SK-N-SH (cell line): ENCODE measurements at regions not wholly inside any gene's neighbourhood (a gene's known extent, or its start where the extent isn't known, plus 50 kb on each side); places are given as distances from the start of the nearest gene placed in this dataset.

ENCODE experiments used
- CTCF ChIA-PET: fragments of 300-600, 350-600 bp; formaldehyde crosslinking; extraction: SDS; loops from one replicate; lab custom pipeline; 2021; lab: Yijun Ruan, JAX
- POLR2A ChIA-PET: fragments of 350-600 bp; sonication (Branson Sonifier 250); formaldehyde crosslinking; extraction: SDS; loops from one replicate; lab custom pipeline; 2020; ENCODE audit warnings: antibody characterized with exemption, inconsistent platforms; lab: Yijun Ruan, JAX
- DNase-seq: peaks from one replicate; pipeline ENCODE4 v3.0.0; 2012
- H2AFZ ChIP-seq: fragments of 200-600 bp; sonication (generic); 2 replicates; pipeline ENCODE4 v1.8.1; 2016; ENCODE audit warnings: antibody characterized with exemption, mild to moderate bottlenecking, low read depth
- H3F3A ChIP-seq: fragments of 200-600 bp; sonication (generic); replicated peaks from 2 replicates; pipeline ENCODE3; 2016; ENCODE audit warnings: antibody characterized with exemption, mild to moderate bottlenecking; ENCODE audit not compliant: insufficient read depth
- H3K27ac ChIP-seq, 2 experiments: fragments of 200-500 bp in 1 of 2; fragments of 200-600 bp in 1 of 2; sonication (Bioruptor generic) in 1 of 2; sonication (generic), shearing (Covaris generic) in 1 of 2; 2 replicates each; pipeline versions ENCODE4 v1.5.1 to v1.6.1; 2014 to 2016; ENCODE audit warnings: low read depth in 2 of 2, inconsistent platforms in 1 of 2, low read length in 1 of 2, mild to moderate bottlenecking in 1 of 2, mixed read lengths in 1 of 2
- H3K27me3 ChIP-seq: fragments of 200-600 bp; sonication (generic), shearing (Covaris generic); 2 replicates; pipeline ENCODE4 v1.6.1; 2016; ENCODE audit warnings: mixed run types; ENCODE audit not compliant: insufficient read depth
- H3K36me3 ChIP-seq, 2 experiments: fragments of 200-500 bp in 1 of 2; fragments of 200-600 bp in 1 of 2; sonication (Bioruptor generic) in 1 of 2; sonication (generic) in 1 of 2; replicated peaks in 1 of 2; 2 replicates each; pipeline versions ENCODE3 to v1.5.1; 2014 to 2016; ENCODE audit warnings: low read length in 1 of 2, mild to moderate bottlenecking in 1 of 2; ENCODE audit not compliant: insufficient read depth in 2 of 2, control insufficient read depth in 1 of 2
- H3K4me1 ChIP-seq, 2 experiments: fragments of 200-500 bp in 1 of 2; fragments of 200-600 bp in 1 of 2; sonication (Bioruptor generic) in 1 of 2; sonication (generic), shearing (Covaris generic) in 1 of 2; 2 replicates each; pipeline versions ENCODE4 v1.5.1 to v1.6.1; 2014 to 2016; ENCODE audit warnings: low read depth in 1 of 2, low read length in 1 of 2, mixed run types in 1 of 2; ENCODE audit not compliant: insufficient read depth in 2 of 2, control insufficient read depth in 1 of 2
- H3K4me2 ChIP-seq: fragments of 200-600 bp; sonication (generic), shearing (Covaris generic); 2 replicates; pipeline ENCODE4 v1.6.1; 2017; ENCODE audit warnings: mixed run types
- H3K4me3 ChIP-seq, 2 experiments: fragments of 200-500 bp in 1 of 2; fragments of 200-600 bp in 1 of 2; sonication (Bioruptor generic) in 1 of 2; sonication (generic), shearing (Covaris generic) in 1 of 2; 2 replicates each; pipeline versions ENCODE4 v1.5.1 to v1.8.1; 2014 to 2016; ENCODE audit warnings: low read depth in 2 of 2, inconsistent platforms in 1 of 2, low read length in 1 of 2, mild to moderate bottlenecking in 1 of 2, mixed read lengths in 1 of 2, moderate library complexity in 1 of 2
- H3K79me2 ChIP-seq: fragments of 200-600 bp; sonication (generic); 2 replicates; pipeline ENCODE4 v1.8.1; 2017; ENCODE audit warnings: mild to moderate bottlenecking; ENCODE audit not compliant: insufficient read depth
- H3K9ac ChIP-seq: fragments of 200-600 bp; sonication (generic); 2 replicates; pipeline ENCODE4 v1.6.1; 2017; ENCODE audit warnings: mixed run types
- H3K9me2 ChIP-seq: fragments of 200-600 bp; sonication (generic); 2 replicates; pipeline ENCODE4 v1.6.1; 2017; ENCODE audit warnings: mixed run types
- H3K9me3 ChIP-seq: fragments of 200-600 bp; sonication (generic); 2 replicates; pipeline ENCODE4 v1.6.1; 2017; ENCODE audit warnings: mixed run types, mild to moderate bottlenecking, moderate library complexity
- H4K20me1 ChIP-seq: fragments of 200-600 bp; sonication (generic); 2 replicates; pipeline ENCODE4 v1.6.1; 2017; ENCODE audit warnings: mild to moderate bottlenecking, mixed run types; ENCODE audit not compliant: insufficient read depth
- EP300 ChIP-seq, 2 experiments: IDR thresholded peaks; 2 replicates each; pipeline versions ENCODE4 v1.4.0 to v1.6.1; 2012; ENCODE audit warnings: borderline replicate concordance in 1 of 2, low read depth in 1 of 2, low read length in 1 of 2
- FOXM1 ChIP-seq: IDR thresholded peaks from 2 replicates; pipeline ENCODE4 v1.4.0; 2012; ENCODE audit warnings: low read depth, mild to moderate bottlenecking
- GATA2 ChIP-seq: sonication (generic); formaldehyde crosslinking; IDR thresholded peaks from 2 replicates; pipeline ENCODE4 v1.5.0; 2020; ENCODE audit warnings: mild to moderate bottlenecking, missing genetic modification reagents
- IRF3 ChIP-seq: fragments of 150-350 bp; IDR thresholded peaks from 2 replicates; pipeline ENCODE4 v1.6.1; 2016; ENCODE audit warnings: mild to moderate bottlenecking, low read depth, low read length
- MXI1 ChIP-seq: IDR thresholded peaks from 2 replicates; pipeline ENCODE4 v1.6.1; 2012; ENCODE audit warnings: mild to moderate bottlenecking, low read depth, low read length, improper control_type of control experiment
- PBX3 ChIP-seq: IDR thresholded peaks from 2 replicates; pipeline ENCODE4; 2012
- POLR2AphosphoS5 ChIP-seq: IDR thresholded peaks from 2 replicates; pipeline ENCODE4 v1.6.1; 2012; ENCODE audit warnings: low read depth, low read length
- RFX5 ChIP-seq: IDR thresholded peaks from 2 replicates; pipeline ENCODE4 v1.6.1; 2012; ENCODE audit warnings: mild to moderate bottlenecking, improper control_type of control experiment, low read length
- RXRA ChIP-seq: IDR thresholded peaks from 2 replicates; pipeline ENCODE4 v1.4.0; 2012; ENCODE audit warnings: low read depth, mild to moderate bottlenecking, borderline replicate concordance
- SMC3 ChIP-seq: IDR thresholded peaks from 2 replicates; pipeline ENCODE4 v1.6.1; 2012; ENCODE audit warnings: low read depth, low read length, improper control_type of control experiment
- TEAD4 ChIP-seq: IDR thresholded peaks from 2 replicates; pipeline ENCODE4 v1.4.0; 2012; ENCODE audit warnings: mild to moderate bottlenecking, borderline replicate concordance; ENCODE audit not compliant: insufficient read depth
- USF1 ChIP-seq: IDR thresholded peaks from 2 replicates; pipeline ENCODE4 v1.4.0; 2012; ENCODE audit warnings: low read depth, borderline replicate concordance
- YY1 ChIP-seq: IDR thresholded peaks from 2 replicates; pipeline ENCODE4 v1.4.0; 2012; ENCODE audit warnings: low read depth, mild to moderate bottlenecking
- ZBTB33 ChIP-seq: IDR thresholded peaks from 2 replicates; pipeline ENCODE4 v1.4.0; 2012; ENCODE audit warnings: low read depth, borderline replicate concordance
- WGBS: methylation state at CpG from one replicate; pipeline ENCODE4 v1.1.6; 2017; ENCODE audit warnings: low lambda C conversion rate; 5-methylcytosine and 5-hydroxymethylcytosine counted together
- TF ChIP-seq, protein P1 (sequence below): fragments of 200-600 bp; sonication (generic); IDR thresholded peaks from 2 replicates; pipeline ENCODE4 v1.6.1; 2017; ENCODE audit warnings: antibody characterized with exemption, mild to moderate bottlenecking, moderate library complexity

GRCh38 chr10:106134326-106135000 lies 1030.0 kb downstream of the SORCS1 start (continued):
- TF ChIP-seq, protein P1, sequence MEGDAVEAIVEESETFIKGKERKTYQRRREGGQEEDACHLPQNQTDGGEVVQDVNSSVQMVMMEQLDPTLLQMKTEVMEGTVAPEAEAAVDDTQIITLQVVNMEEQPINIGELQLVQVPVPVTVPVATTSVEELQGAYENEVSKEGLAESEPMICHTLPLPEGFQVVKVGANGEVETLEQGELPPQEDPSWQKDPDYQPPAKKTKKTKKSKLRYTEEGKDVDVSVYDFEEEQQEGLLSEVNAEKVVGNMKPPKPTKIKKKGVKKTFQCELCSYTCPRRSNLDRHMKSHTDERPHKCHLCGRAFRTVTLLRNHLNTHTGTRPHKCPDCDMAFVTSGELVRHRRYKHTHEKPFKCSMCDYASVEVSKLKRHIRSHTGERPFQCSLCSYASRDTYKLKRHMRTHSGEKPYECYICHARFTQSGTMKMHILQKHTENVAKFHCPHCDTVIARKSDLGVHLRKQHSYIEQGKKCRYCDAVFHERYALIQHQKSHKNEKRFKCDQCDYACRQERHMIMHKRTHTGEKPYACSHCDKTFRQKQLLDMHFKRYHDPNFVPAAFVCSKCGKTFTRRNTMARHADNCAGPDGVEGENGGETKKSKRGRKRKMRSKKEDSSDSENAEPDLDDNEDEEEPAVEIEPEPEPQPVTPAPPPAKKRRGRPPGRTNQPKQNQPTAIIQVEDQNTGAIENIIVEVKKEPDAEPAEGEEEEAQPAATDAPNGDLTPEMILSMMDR: no peak
- TF ChIP-seq IRF3 (no peak), FOXM1 (no peak)
- TF ChIP-seq, all 33 proteins: peak for 0

DNA sequence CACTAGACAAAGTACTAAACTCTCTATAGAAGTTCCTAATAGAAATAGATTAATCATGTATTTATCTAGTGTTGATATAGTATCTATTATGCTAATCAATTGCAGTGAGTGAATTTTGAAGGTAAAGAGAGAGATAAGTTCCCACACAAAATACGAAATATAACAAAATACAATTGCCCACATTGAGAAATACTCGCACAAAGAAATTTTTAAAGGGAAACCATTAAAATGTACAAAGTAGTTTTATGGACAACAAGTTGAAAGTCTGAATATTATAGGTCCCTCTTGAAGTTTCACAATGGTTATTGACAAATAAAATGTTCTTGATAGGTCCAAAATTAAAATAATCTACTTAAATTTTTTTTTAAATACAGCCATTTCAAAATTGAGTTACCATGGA lies 1031.1 kb downstream of the SORCS1 start:
- no peaks in the 10 kb centered on the region for H3K9me3 ChIP-seq
- no peaks in the 10 kb centered on the region for H3K4me1 ChIP-seq
- no peaks in the 10 kb centered on the region for H4K20me1 ChIP-seq
- no peaks in the 10 kb centered on the region for H3K27me3 ChIP-seq
- no peak overlapping the region for H3K4me2 ChIP-seq
- H3K9me2 ChIP-seq: no peaks in the 10 kb centered on the region
- no peak overlapping the region for H3K27ac ChIP-seq
- TF ChIP-seq YY1 (no peak), POLR2AphosphoS5 (no peak), RXRA (no peak), RFX5 (no peak), ZBTB33 (no peak), PBX3 (no peak), MXI1 (no peak), USF1 (no peak), FOXM1 (no peak), SMC3 (no peak), TEAD4 (no peak), EP300 (IDR thresholded peaks at IDR 0.05; ENCODE audit: borderline replicate concordance in 1 of 2, low read depth in 1 of 2, low read length in 1 of 2) (no peak), GATA2 (no peak)
- TF ChIP-seq, protein P1: no peak
- H3F3A ChIP-seq: no peaks in the 10 kb centered on the region
- no peaks in the 10 kb centered on the region for H3K36me3 ChIP-seq
- CTCF ChIA-PET: no interaction called here
- H3K79me2 ChIP-seq: no peaks in the 10 kb centered on the region
- H3K4me3 ChIP-seq: no peak overlapping the region
- no peak for DNase-seq
- 33% methylated on average over 2 of the region's 2 CpGs for WGBS
- POLR2A ChIA-PET: no interaction called here
- no peak overlapping the region for H3K9ac ChIP-seq
- H2AFZ ChIP-seq: no peak overlapping the region
